HCT116 (cell line): ENCODE measurements at regions not wholly inside any gene's neighbourhood (a gene's known extent, or its start where the extent isn't known, plus 50 kb on each side); places are given as distances from the start of the nearest gene placed in this dataset.

Source experiments
- CTCF ChIP-seq, 3 experiments: fragments of 200-600 bp in 1 of 3; sonication (generic) in 1 of 3; IDR thresholded peaks in 2 of 3; conservative IDR thresholded peaks in 1 of 3; 2 replicates each; pipeline ENCODE4 v1.5.1; 2012 to 2017; ENCODE audit warnings: low read depth in 2 of 3, low read length in 2 of 3, antibody characterized with exemption in 1 of 3, borderline replicate concordance in 1 of 3, control low read depth in 1 of 3, mild to moderate bottlenecking in 1 of 3, mixed read lengths in 1 of 3, mixed run types in 1 of 3, moderate library complexity in 1 of 3; ENCODE audit not compliant: insufficient read depth in 1 of 3
- EZH2phosphoT487 ChIP-seq: fragments of 200-600 bp; IDR thresholded peaks from 2 replicates; pipeline ENCODE4 v1.6.1; 2018; ENCODE audit warnings: antibody characterized with exemption, borderline replicate concordance
- POLR2A ChIP-seq: IDR thresholded peaks from 2 replicates; pipeline ENCODE4 v1.7.0; 2011; ENCODE audit warnings: borderline replicate concordance; ENCODE audit not compliant: insufficient read depth, insufficient read length; ENCODE audit errors: extremely low read depth
- REST ChIP-seq: IDR thresholded peaks from 2 replicates; pipeline ENCODE4 v1.6.1; 2012; ENCODE audit warnings: low read depth
- TCF7L2 ChIP-seq: IDR thresholded peaks from 2 replicates; pipeline ENCODE4 v1.7.0; 2011; ENCODE audit warnings: borderline replicate concordance, inconsistent platforms; ENCODE audit not compliant: insufficient read depth, insufficient read length; ENCODE audit errors: extremely low read depth
- ZNF274 ChIP-seq: fragments of 200-500 bp; sonication (Bioruptor generic); IDR thresholded peaks from 2 replicates; pipeline ENCODE4 v1.6.1; 2014; ENCODE audit warnings: mild to moderate bottlenecking, low read depth, low read length, inconsistent platforms

GRCh38 chr4:137806420-137806819 is 274.1 kb upstream of the PCDH18 start:
- no peak for TF ChIP-seq CTCF (IDR thresholded peaks at IDR 0.05 in 2 of 3, conservative IDR thresholded peaks at IDR 0.05 in 1 of 3; ENCODE audit: borderline replicate concordance in 1 of 3, insufficient read depth in 1 of 3, low read depth in 2 of 3, low read length in 2 of 3)
- no peak for TF ChIP-seq ZNF274
- no peak for TF ChIP-seq REST
- TF ChIP-seq POLR2A, result no peak
- no peak for TF ChIP-seq TCF7L2
- no peak for TF ChIP-seq EZH2phosphoT487
